ENCODE measurements at regions not wholly inside any gene's neighbourhood (a gene's known extent, or its start where the extent isn't known, plus 50 kb on each side); places are given as distances from the start of the nearest gene placed in this dataset.

- DNase-seq = no peak
Observed at GRCh38 chr6:6704103-6705060, 115.9 kb downstream of the LY86 start.

DNA sequence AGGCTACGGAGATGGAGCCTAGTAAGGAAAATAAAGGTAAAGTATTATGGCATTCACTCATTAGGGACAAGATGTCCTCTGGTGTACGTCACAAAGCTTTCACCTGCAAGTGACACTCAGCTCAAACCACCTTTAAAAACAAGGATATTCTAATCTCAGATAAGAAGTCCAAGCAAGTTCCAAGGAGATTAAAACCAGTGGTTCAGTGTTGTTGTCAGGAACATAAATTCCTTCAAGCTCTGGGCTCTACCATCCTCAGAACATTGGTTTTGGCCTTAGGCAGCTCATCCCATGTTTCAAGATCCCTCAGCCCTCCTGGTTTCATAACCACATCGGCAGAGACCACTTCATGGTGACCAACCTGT is 116.5 kb downstream of the LY86 start:
- no peak for DNase-seq

GRCh38 chr6:6705915-6706675 is 117.6 kb downstream of the LY86 start:
- no peak for DNase-seq

- no peak for DNase-seq
Observed at GRCh38 chr6:6707143-6707542, 118.6 kb downstream of the LY86 start.

GRCh38 chr6:6709106-6709505 is 120.6 kb downstream of the LY86 start:
- no peak for DNase-seq

GRCh38 chr6:6711031-6711785 is 122.7 kb downstream of the LY86 start:
- DNase-seq = no peak

DNA sequence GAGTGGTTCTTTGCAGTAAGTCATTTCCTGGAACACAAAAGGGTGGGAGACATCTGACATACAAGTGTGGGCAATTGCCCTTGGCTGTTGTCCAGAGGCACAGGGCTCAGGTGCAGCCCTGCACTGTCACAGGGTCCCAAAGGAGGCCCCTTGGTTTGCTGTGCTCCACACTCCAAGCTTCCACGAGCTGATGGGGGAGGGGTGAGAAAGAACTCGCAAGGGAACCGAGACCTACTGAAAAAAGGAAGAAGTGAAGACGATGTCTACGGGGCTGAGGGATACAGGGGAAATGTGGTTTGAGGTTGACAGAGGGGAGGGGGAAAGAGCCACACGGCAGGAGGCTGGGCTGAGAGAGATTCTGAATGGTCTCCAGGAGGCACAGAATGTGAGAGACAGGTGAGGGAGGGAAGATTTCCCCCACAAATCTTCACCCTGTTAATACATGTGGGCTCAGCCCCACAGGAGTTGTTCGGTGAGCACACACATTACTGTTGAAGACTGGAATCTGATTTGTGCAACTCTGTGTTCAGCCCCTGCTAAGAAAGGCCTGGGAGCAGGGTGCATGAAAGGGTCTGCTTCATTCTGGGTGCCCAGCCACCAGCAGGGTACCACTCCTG is 123.4 kb downstream of the LY86 start:
- DNase-seq = no peak

- DNase-seq = no peak
Observed at GRCh38 chr6:6712449-6713403, 124.2 kb downstream of the LY86 start.

DNA sequence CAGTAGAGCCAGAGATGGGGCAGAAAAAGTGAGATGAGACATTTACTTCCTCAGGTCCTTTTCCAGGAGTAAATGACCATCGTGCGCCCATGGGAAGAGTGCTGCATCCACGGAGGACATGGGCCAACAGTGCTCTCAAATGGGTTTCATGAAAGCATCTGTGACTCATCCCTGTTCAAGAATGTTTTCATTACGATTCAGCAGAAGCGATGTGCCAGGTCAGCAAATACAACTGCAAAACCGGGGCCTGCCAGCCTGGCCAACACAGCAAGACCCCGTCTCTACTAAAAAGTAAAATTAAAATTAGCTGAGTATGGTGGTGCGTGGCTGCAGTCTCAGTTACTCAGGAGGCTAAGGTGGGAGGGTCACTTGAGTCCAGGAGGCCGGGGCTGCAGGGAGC is 125.1 kb downstream of the LY86 start:
- DNase-seq = no peak

DNA sequence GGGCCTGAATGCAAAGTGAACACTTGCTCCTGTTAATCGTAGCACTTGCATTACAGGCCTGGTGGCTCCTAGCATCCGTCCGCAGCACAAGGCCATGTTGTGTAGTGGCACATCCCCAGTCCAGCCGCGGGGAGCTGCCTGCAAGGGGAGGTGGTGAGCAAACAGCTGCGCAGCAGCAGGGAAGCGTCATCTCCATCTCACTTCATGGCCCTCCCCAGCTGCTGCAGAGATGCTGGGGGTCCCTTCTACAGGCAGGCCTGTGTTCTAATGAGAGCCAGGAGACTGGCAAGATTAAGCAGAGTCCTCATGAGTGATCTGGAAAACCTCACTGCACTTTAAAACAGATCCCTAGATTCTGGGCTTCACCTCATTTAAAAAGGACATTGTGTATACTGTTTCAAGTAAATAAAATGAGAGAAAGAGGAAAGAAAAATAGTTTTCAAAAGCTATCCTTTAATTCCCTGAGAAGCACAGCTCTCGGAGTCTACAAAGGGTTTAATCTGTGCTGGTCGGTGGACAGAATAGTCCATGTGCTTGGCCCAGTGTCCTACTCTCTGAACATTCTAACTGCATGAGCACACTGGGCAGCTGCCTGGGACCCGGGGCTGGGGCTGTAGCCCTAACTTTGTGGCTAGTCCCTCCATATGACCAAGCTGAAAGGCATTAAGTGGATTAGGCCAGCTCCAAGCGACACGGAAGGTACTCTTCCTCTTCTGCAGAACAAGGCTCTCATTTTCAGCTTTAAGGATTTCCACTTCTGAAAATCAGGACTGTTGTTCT is 125.8 kb downstream of the LY86 start:
- no peak for DNase-seq

GRCh38 chr6:6714953-6715352 is 126.4 kb downstream of the LY86 start:
- no peak for DNase-seq

DNA sequence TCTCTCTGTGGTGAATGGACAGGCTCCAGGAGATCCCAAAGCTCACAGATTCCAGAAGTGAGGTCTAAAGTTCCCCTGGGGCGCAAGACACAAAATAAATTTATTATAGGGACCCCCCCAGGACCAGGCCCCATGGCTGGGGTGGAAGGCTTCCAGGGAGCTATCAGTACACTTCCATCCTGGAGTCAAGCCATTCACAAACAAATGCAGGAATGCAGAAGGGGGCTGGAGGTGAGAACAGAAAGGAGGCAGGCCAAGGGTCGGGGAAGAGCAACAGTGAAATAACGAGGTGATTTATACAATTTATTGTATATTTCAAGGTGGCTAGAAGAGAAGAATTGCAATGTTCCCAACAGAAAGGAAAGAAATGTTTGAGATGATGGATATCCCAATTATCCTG is 126.9 kb downstream of the LY86 start:
- no peak for DNase-seq

- DNase-seq = no peak
Observed at GRCh38 chr6:6716998-6717763, 128.7 kb downstream of the LY86 start.

- DNase-seq = no peak
Observed at GRCh38 chr6:6717953-6718352, 129.4 kb downstream of the LY86 start.

GRCh38 chr6:6721606-6722005 is 133.1 kb downstream of the LY86 start:
- DNase-seq = no peak

DNA sequence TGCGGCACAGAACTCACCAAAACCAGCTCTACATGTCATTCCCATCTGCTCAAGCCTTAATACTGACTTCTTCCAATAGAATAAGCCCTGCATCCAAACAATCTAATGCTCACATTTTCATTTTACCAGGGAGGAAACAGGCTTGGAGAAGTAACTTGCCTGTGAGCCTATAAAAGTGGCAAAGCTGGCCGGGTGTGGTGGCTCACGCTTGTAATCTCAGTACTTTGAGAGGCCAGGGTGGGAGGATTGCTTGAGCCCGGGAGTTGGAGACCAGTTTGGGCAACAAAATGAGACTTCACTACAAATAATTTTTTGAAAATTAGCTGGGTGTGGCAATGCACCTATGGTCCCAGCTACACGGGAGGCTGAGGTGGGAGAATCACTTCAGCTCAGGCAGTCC is 133.7 kb downstream of the LY86 start:
- DNase-seq = no peak

- no peak for DNase-seq
Observed at GRCh38 chr6:6723361-6723760, 134.8 kb downstream of the LY86 start.

GRCh38 chr6:6723921-6724538 is 135.5 kb downstream of the LY86 start:
- no peak for DNase-seq
